WI38 (cell line): ENCODE measurements at regions not wholly inside any gene's neighbourhood (a gene's known extent, or its start where the extent isn't known, plus 50 kb on each side); places are given as distances from the start of the nearest gene placed in this dataset.

ENCODE experiments used
- H3K4me3 ChIP-seq: 2 replicates; pipeline ENCODE4 v1.5.1; 2011; ENCODE audit warnings: low read depth, mild to moderate bottlenecking, control low read depth, low read length
- TF ChIP-seq, protein P1 (sequence below): IDR thresholded peaks from 2 replicates; pipeline ENCODE4 v1.5.1; 2012; ENCODE audit warnings: low read depth, mild to moderate bottlenecking, control low read depth, low read length

- H3K4me3 ChIP-seq, result no peak overlapping the region
- TF ChIP-seq, protein P1, sequence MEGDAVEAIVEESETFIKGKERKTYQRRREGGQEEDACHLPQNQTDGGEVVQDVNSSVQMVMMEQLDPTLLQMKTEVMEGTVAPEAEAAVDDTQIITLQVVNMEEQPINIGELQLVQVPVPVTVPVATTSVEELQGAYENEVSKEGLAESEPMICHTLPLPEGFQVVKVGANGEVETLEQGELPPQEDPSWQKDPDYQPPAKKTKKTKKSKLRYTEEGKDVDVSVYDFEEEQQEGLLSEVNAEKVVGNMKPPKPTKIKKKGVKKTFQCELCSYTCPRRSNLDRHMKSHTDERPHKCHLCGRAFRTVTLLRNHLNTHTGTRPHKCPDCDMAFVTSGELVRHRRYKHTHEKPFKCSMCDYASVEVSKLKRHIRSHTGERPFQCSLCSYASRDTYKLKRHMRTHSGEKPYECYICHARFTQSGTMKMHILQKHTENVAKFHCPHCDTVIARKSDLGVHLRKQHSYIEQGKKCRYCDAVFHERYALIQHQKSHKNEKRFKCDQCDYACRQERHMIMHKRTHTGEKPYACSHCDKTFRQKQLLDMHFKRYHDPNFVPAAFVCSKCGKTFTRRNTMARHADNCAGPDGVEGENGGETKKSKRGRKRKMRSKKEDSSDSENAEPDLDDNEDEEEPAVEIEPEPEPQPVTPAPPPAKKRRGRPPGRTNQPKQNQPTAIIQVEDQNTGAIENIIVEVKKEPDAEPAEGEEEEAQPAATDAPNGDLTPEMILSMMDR, result no peak
Observed at GRCh38 chr17:72397687-72398086, 276.9 kb downstream of the SOX9 start.

GRCh38 chr17:72399023-72399607 is 278.3 kb downstream of the SOX9 start:
- TF ChIP-seq, protein P1, result no peak
- no peak overlapping the region for H3K4me3 ChIP-seq

DNA sequence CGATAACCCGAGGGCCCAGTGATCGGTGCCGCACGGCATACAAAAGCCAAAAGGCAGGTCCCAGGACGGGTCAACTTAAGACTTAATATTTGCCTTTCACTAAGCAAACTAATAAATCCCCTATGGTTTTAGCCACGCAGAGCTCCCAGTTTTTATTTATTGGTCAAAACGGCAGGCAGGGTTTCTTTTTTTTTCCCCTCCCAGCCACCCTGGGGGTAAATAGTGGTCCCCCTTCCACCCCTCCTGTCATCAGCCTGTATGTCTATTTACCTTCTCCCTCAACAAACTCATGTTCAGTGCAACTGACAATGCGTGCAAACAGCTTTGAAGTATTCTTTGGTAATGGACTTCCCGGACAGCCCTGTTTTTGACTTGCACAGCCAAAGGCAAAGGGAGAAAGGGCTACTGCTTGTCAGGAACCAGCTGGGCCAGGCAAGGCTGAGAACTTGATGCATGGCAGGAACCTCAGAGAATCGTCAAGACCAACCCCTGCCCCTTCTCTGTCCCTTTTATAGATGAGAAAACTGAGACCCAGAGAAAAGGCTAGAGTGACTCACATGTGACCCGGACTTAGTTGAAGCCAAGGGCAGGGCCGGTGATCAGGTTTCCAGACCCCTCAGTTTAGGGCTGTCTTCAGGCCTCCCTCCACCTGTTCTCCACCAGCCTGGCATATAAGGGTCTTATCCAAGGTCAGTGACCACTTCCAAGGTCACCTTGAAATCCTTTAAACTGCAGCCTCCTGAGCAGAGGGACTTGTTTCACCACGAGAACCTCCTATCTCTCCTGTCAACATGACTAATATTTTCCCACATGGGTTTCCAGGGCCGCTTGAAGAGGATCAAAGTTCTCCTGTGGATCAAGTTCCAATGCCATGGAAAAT is 279.0 kb downstream of the SOX9 start:
- TF ChIP-seq, protein P1, result no peak
- H3K4me3 ChIP-seq, result no peak overlapping the region

DNA sequence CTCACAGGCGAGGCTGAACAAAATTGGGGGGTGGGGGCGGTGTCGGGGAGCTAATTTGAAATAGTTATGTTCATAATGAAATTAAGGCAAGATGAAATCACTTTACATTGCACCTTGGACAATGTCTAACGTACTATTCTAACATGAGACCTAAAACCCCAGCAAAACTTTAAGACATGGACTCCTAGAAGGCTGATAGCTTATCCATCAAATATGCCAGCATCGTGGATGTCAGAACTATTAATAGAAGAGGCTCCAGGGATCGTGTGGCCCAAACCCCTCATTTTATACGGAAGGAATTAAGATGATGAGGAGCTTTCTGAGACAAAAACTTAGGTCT is 279.6 kb downstream of the SOX9 start:
- TF ChIP-seq, protein P1, result no peak
- H3K4me3 ChIP-seq, result no peak overlapping the region

GRCh38 chr17:72400863-72401262 is 280.0 kb downstream of the SOX9 start:
- TF ChIP-seq, protein P1, result no peak
- no peak overlapping the region for H3K4me3 ChIP-seq

- TF ChIP-seq, protein P1, result no peak
- H3K4me3 ChIP-seq, result no peak overlapping the region
Observed at GRCh38 chr17:72401883-72402726, 281.3 kb downstream of the SOX9 start.
